Neural progenitor cell (in vitro differentiated cells): ENCODE measurements at regions not wholly inside any gene's neighbourhood (a gene's known extent, or its start where the extent isn't known, plus 50 kb on each side); places are given as distances from the start of the nearest gene placed in this dataset.

Experiments
- DNase-seq: peaks from one replicate; pipeline ENCODE4 v3.0.0-alpha.2; 2016; ENCODE audit warnings: low spot score
- H2AFZ ChIP-seq: fragments of 200-600 bp; sonication (generic); replicated peaks from 2 replicates; pipeline ENCODE4 v1.6.1; 2016; ENCODE audit warnings: antibody characterized with exemption
- H3F3A ChIP-seq: fragments of 200-600 bp; sonication (generic); 2 replicates; pipeline ENCODE4 v1.6.1; 2016; ENCODE audit warnings: antibody characterized with exemption, low read depth
- H3K27ac ChIP-seq: fragments of 200-600 bp; sonication (generic); 2 replicates; pipeline ENCODE4 v1.5.1; 2016; ENCODE audit warnings: mild to moderate bottlenecking
- H3K27me3 ChIP-seq: fragments of 200-600 bp; sonication (generic); 2 replicates; pipeline ENCODE4 v1.6.1; 2016; ENCODE audit warnings: mild to moderate bottlenecking, moderate library complexity
- H3K36me3 ChIP-seq: fragments of 200-600 bp; sonication (generic); 2 replicates; pipeline ENCODE4 v1.5.1; 2016
- H3K4me1 ChIP-seq: fragments of 200-600 bp; sonication (generic); 2 replicates; pipeline ENCODE4 v1.6.1; 2016; ENCODE audit warnings: mixed run types
- H3K4me2 ChIP-seq: fragments of 200-600 bp; sonication (generic); 2 replicates; pipeline ENCODE4 v1.6.1; 2016
- H3K4me3 ChIP-seq: fragments of 200-600 bp; sonication (generic); 2 replicates; pipeline ENCODE4 v1.5.1; 2016
- H3K79me2 ChIP-seq: fragments of 200-600 bp; sonication (generic); 2 replicates; pipeline ENCODE4 v1.6.1; 2016; ENCODE audit warnings: low read depth
- H3K9ac ChIP-seq: fragments of 200-600 bp; sonication (generic); 2 replicates; pipeline ENCODE4 v1.6.1; 2016
- H3K9me3 ChIP-seq: fragments of 200-600 bp; sonication (generic); 2 replicates; pipeline ENCODE4 v1.5.1; 2016; ENCODE audit warnings: low read depth
- H4K20me1 ChIP-seq: fragments of 200-600 bp; sonication (generic); 2 replicates; pipeline ENCODE4 v1.6.1; 2016; ENCODE audit warnings: low read depth
- H3K27ac Mint-ChIP-seq: 3 replicates; pipeline ENCODE4 v1.8.0; 2021; ENCODE audit warnings: mixed read lengths
- H3K27me3 Mint-ChIP-seq: 2 replicates; pipeline ENCODE4 v1.8.0; 2022; ENCODE audit warnings: low read depth, mild to moderate bottlenecking, inconsistent platforms, moderate library complexity, mixed read lengths; ENCODE audit not compliant: insufficient read depth
- H3K36me3 Mint-ChIP-seq: 3 replicates; pipeline ENCODE4 v1.8.0; 2021; ENCODE audit warnings: mixed read lengths
- H3K4me1 Mint-ChIP-seq: 3 replicates; pipeline ENCODE4 v1.8.0; 2021; ENCODE audit warnings: mixed read lengths
- H3K4me3 Mint-ChIP-seq: 3 replicates; pipeline ENCODE4 v1.8.0; 2021; ENCODE audit warnings: mild to moderate bottlenecking, moderate library complexity, mixed read lengths
- H3K9me3 Mint-ChIP-seq: 3 replicates; pipeline ENCODE4 v1.8.0; 2020; ENCODE audit warnings: mixed read lengths
- CTCF ChIP-seq: fragments of 200-600 bp; sonication (generic); IDR thresholded peaks from 2 replicates; pipeline ENCODE4 v1.5.1; 2017; ENCODE audit warnings: antibody characterized with exemption, mild to moderate bottlenecking
- EZH2 ChIP-seq: fragments of 200-600 bp; sonication (generic); IDR thresholded peaks from 2 replicates; pipeline ENCODE4 v1.6.1; 2017; ENCODE audit warnings: antibody characterized with exemption, mild to moderate bottlenecking, moderate library complexity
- EZH2phosphoT487 ChIP-seq: fragments of 200-600 bp; sonication (generic); IDR thresholded peaks from 2 replicates; pipeline ENCODE4 v1.6.1; 2017; ENCODE audit warnings: antibody characterized with exemption

GRCh38 chr19:32040236-32040635, 305.2 kb upstream of the ZNF507 start:
- peaks cover 24% of the 10 kb centered on the region for H3K27me3 ChIP-seq
- no peak for DNase-seq
- no peaks in the 10 kb centered on the region for H3K4me1 Mint-ChIP-seq
- no peak overlapping the region for H3K27ac Mint-ChIP-seq
- no peaks in the 10 kb centered on the region for H3K36me3 ChIP-seq
- no peak overlapping the region for H3K4me2 ChIP-seq
- H4K20me1 ChIP-seq = no peaks in the 10 kb centered on the region
- H3K79me2 ChIP-seq = no peaks in the 10 kb centered on the region
- H3K9me3 ChIP-seq = no peaks in the 10 kb centered on the region
- no peak overlapping the region for H3K27ac ChIP-seq
- no peak overlapping the region for H3K9ac ChIP-seq
- no peak overlapping the region for H3K4me3 Mint-ChIP-seq
- TF ChIP-seq EZH2phosphoT487 (no peak), EZH2 (no peak), CTCF (no peak)
- no peaks in the 10 kb centered on the region for H3F3A ChIP-seq
- H3K27me3 Mint-ChIP-seq = peaks cover 19% of the 10 kb centered on the region
- H3K36me3 Mint-ChIP-seq = no peaks in the 10 kb centered on the region
- no peaks in the 10 kb centered on the region for H3K4me1 ChIP-seq
- H3K9me3 Mint-ChIP-seq = no peaks in the 10 kb centered on the region
- no peak overlapping the region for H2AFZ ChIP-seq
- no peak overlapping the region for H3K4me3 ChIP-seq

GRCh38 chr19:32041681-32042292, 303.6 kb upstream of the ZNF507 start:
- no peak overlapping the region for H3K9ac ChIP-seq
- no peaks in the 10 kb centered on the region for H3F3A ChIP-seq
- H4K20me1 ChIP-seq = no peaks in the 10 kb centered on the region
- Mint-ChIP-seq H3K27me3 (peaks cover 18% of the 10 kb centered on the region), H3K4me1 (peaks cover 2% of the 10 kb centered on the region), H3K36me3 (no peaks in the 10 kb centered on the region), H3K27ac (no peak overlapping the region), H3K9me3 (no peaks in the 10 kb centered on the region), H3K4me3 (peak overlapping the region; percentile 83)
- H3K9me3 ChIP-seq = no peaks in the 10 kb centered on the region
- no peaks in the 10 kb centered on the region for H3K36me3 ChIP-seq
- no peak for TF ChIP-seq EZH2phosphoT487
- peak; percentile 92 for TF ChIP-seq CTCF
- peak; percentile 55 for TF ChIP-seq EZH2
- H3K4me1 ChIP-seq = no peaks in the 10 kb centered on the region
- peak; percentile 77 for DNase-seq
- peaks cover 24% of the 10 kb centered on the region for H3K27me3 ChIP-seq
- H3K79me2 ChIP-seq = no peaks in the 10 kb centered on the region
- H3K4me3 ChIP-seq = peak overlapping the region; percentile 48
- peak overlapping the region; percentile 91 for H2AFZ ChIP-seq
- no peak overlapping the region for H3K27ac ChIP-seq
- peak overlapping the region; percentile 74 for H3K4me2 ChIP-seq

- no peak overlapping the region for H3K9ac ChIP-seq
Measured at GRCh38 chr19:32047788-32048187, 297.6 kb upstream of the ZNF507 start.

More at GRCh38 chr19:32047788-32048187, 297.6 kb upstream of the ZNF507 start:
- Histone ChIP-seq H3F3A (no peaks in the 10 kb centered on the region), H3K4me1 (no peaks in the 10 kb centered on the region), H3K27ac (no peak overlapping the region), H3K9me3 (no peaks in the 10 kb centered on the region), H3K36me3 (no peaks in the 10 kb centered on the region), H3K79me2 (no peaks in the 10 kb centered on the region), H3K27me3 (no peaks in the 10 kb centered on the region), H3K4me3 (no peak overlapping the region), H3K4me2 (no peak overlapping the region), H4K20me1 (no peaks in the 10 kb centered on the region), H2AFZ (no peak overlapping the region)
- H3K27ac Mint-ChIP-seq = no peak overlapping the region
- no peak for DNase-seq
- no peaks in the 10 kb centered on the region for H3K36me3 Mint-ChIP-seq
- peaks cover 2% of the 10 kb centered on the region for H3K9me3 Mint-ChIP-seq
- no peak for TF ChIP-seq EZH2phosphoT487
- no peak for TF ChIP-seq CTCF
- TF ChIP-seq EZH2 = no peak
- H3K4me3 Mint-ChIP-seq = no peak overlapping the region
- H3K27me3 Mint-ChIP-seq = peaks cover 9% of the 10 kb centered on the region
- peaks cover 2% of the 10 kb centered on the region for H3K4me1 Mint-ChIP-seq
